Testis (tissue), 2 donors: ENCODE measurements at regions not wholly inside any gene's neighbourhood (a gene's known extent, or its start where the extent isn't known, plus 50 kb on each side); places are given as distances from the start of the nearest gene placed in this dataset.

Experiments used
- DNase-seq: peaks from one replicate; pipeline ENCODE4 v3.0.0-alpha.2; 2019
- H3K27ac ChIP-seq, 2 donors: fragments of 200-600 bp; sonication (generic); one replicate each; pipeline ENCODE4 v1.5.1; 2019
- H3K27me3 ChIP-seq: fragments of 200-600 bp; sonication (generic); one replicate; pipeline ENCODE4 v1.5.1; 2019
- H3K36me3 ChIP-seq: fragments of 200-600 bp; sonication (generic); one replicate; pipeline ENCODE4 v1.5.1; 2017; ENCODE audit warnings: low read depth; ENCODE audit errors: missing control alignments
- H3K4me1 ChIP-seq: fragments of 200-600 bp; sonication (generic); one replicate; pipeline ENCODE4 v1.5.1; 2019
- H3K4me3 ChIP-seq, 2 donors: fragments of 200-600 bp; sonication (generic); one replicate each; pipeline ENCODE4 v1.5.1; 2017 to 2019
- H3K9me3 ChIP-seq: fragments of 200-600 bp; sonication (generic); one replicate; pipeline ENCODE4 v1.5.1; 2017
- CTCF ChIP-seq, 3 experiments: fragments of 450-650 bp in 2 of 3; fragments of 200-600 bp in 1 of 3; sonication (generic) in 1 of 3; IDR thresholded peaks; one replicate each; pipeline ENCODE4 v1.5.1; 2016 to 2019; ENCODE audit warnings: antibody characterized with exemption in 3 of 3, mild to moderate bottlenecking in 2 of 3, moderate library complexity in 1 of 3
- POLR2A ChIP-seq: fragments of 450-650 bp; IDR thresholded peaks from one replicate; pipeline ENCODE4 v1.6.1; 2017; ENCODE audit warnings: antibody characterized with exemption, mild to moderate bottlenecking, moderate library complexity
- WGBS, 2 donors: methylation state at CpG; one replicate each; pipeline ENCODE4 v1.1.5; 2018; 5-methylcytosine and 5-hydroxymethylcytosine counted together
- intact Hi-C: fragments of 100-400 bp; cut with DNase I; formaldehyde crosslinking; loops from one replicate; pipeline ENCODE4 v1.15.1; 2023; ENCODE audit warnings: low total_unique reads

GRCh38 chr22:27630754-27631153 lies 170.8 kb downstream of the MN1 start:
- Histone ChIP-seq H3K4me3 (no peak overlapping the region), H3K4me1 (no peaks in the 10 kb centered on the region), H3K9me3 (no peaks in the 10 kb centered on the region), H3K27ac (no peak overlapping the region), H3K36me3 (no peaks in the 10 kb centered on the region), H3K27me3 (no peaks in the 10 kb centered on the region)
- WGBS, 2 donors: 70 to 92% methylated on average over 2 to 5 of the region's 5 CpGs
- DNase-seq: no peak
- intact Hi-C loops: no loop called here
- TF ChIP-seq POLR2A: no peak

- DNase-seq: no peak
- Histone ChIP-seq H3K36me3 (no peaks in the 10 kb centered on the region), H3K9me3 (no peaks in the 10 kb centered on the region), H3K27me3 (no peaks in the 10 kb centered on the region), H3K27ac (no peak overlapping the region), H3K4me3 (no peak overlapping the region), H3K4me1 (no peaks in the 10 kb centered on the region)
- intact Hi-C loops: no loop called here
- no peak for TF ChIP-seq CTCF (IDR thresholded peaks at IDR 0.05)
- no peak for TF ChIP-seq POLR2A
- 85 to 90% methylated on average over 1 of the region's 1 CpG for WGBS, 2 donors
Measured at GRCh38 chr22:27631641-27632040, 169.9 kb downstream of the MN1 start.

GRCh38 chr22:27632451-27633295 lies 168.9 kb downstream of the MN1 start:
- intact Hi-C loops: no loop called here
- Histone ChIP-seq H3K4me3 (no peak overlapping the region), H3K27me3 (no peaks in the 10 kb centered on the region), H3K36me3 (no peaks in the 10 kb centered on the region), H3K27ac (no peak overlapping the region), H3K9me3 (no peaks in the 10 kb centered on the region), H3K4me1 (no peaks in the 10 kb centered on the region)
- WGBS, 2 donors: 69 to 76% methylated on average over 10 to 24 of the region's 24 CpGs
- no peak for TF ChIP-seq POLR2A
- no peak for DNase-seq

- Histone ChIP-seq H3K4me1 (no peaks in the 10 kb centered on the region), H3K9me3 (no peaks in the 10 kb centered on the region), H3K36me3 (no peaks in the 10 kb centered on the region), H3K27me3 (no peaks in the 10 kb centered on the region), H3K4me3 (no peak overlapping the region), H3K27ac (no peak overlapping the region)
- intact Hi-C loops: no loop called here
- DNase-seq: no peak
- WGBS, 2 donors: 74 to 81% methylated on average over 8 of the region's 8 CpGs
- TF ChIP-seq CTCF (IDR thresholded peaks at IDR 0.05): no peak
- TF ChIP-seq POLR2A: no peak
Measured at GRCh38 chr22:27633296-27633871, 168.2 kb downstream of the MN1 start.

- no peaks in the 10 kb centered on the region for H3K27me3 ChIP-seq
- intact Hi-C loops: no loop called here
- no peaks in the 10 kb centered on the region for H3K4me1 ChIP-seq
- H3K27ac ChIP-seq: no peak overlapping the region
- no peaks in the 10 kb centered on the region for H3K36me3 ChIP-seq
- no peak for DNase-seq
- no peak overlapping the region for H3K4me3 ChIP-seq
- H3K9me3 ChIP-seq: no peaks in the 10 kb centered on the region
- 90 to 94% methylated on average over 17 of the region's 17 CpGs for WGBS, 2 donors
- no peak for TF ChIP-seq POLR2A
- TF ChIP-seq CTCF (IDR thresholded peaks at IDR 0.05): no peak
Measured at GRCh38 chr22:27634043-27634740, 167.4 kb downstream of the MN1 start.
